Osteoblast (primary cell): ENCODE measurements at regions not wholly inside any gene's neighbourhood (a gene's known extent, or its start where the extent isn't known, plus 50 kb on each side); places are given as distances from the start of the nearest gene placed in this dataset.

Experiments
- DNase-seq: peaks from one replicate; pipeline ENCODE4 v3.0.0; 2011; ENCODE audit warnings: low spot score, mixed read lengths; ENCODE audit not compliant: insufficient read length; ENCODE audit errors: missing footprints
- H2AFZ ChIP-seq: 2 replicates; pipeline ENCODE4 v1.6.0; 2011; ENCODE audit warnings: mild to moderate bottlenecking, low read length
- H3K27ac ChIP-seq: 2 replicates; pipeline ENCODE4 v1.5.1; 2011; ENCODE audit warnings: mild to moderate bottlenecking, low read depth, low read length, moderate library complexity
- H3K27me3 ChIP-seq: 2 replicates; pipeline ENCODE4 v1.6.0; 2012; ENCODE audit warnings: mild to moderate bottlenecking, control low read depth, inconsistent platforms, low read length, moderate library complexity; ENCODE audit not compliant: insufficient read depth
- H3K36me3 ChIP-seq: 2 replicates; pipeline ENCODE4 v1.5.1; 2011; ENCODE audit warnings: mild to moderate bottlenecking, low read length, control low read depth, moderate library complexity; ENCODE audit not compliant: insufficient read depth
- H3K4me1 ChIP-seq: 2 replicates; pipeline ENCODE4 v1.5.1; 2011; ENCODE audit warnings: mild to moderate bottlenecking, low read length, control low read depth, moderate library complexity; ENCODE audit not compliant: insufficient read depth
- H3K4me2 ChIP-seq: 2 replicates; pipeline ENCODE4 v1.6.0; 2011; ENCODE audit warnings: mild to moderate bottlenecking, low read length; ENCODE audit not compliant: insufficient read depth
- H3K4me3 ChIP-seq: fragments of 200-600 bp; sonication (generic); 3 replicates; pipeline ENCODE4 v1.5.1; 2012; ENCODE audit warnings: mild to moderate bottlenecking, low read length, inconsistent platforms; ENCODE audit not compliant: insufficient read depth
- H3K79me2 ChIP-seq: 2 replicates; pipeline ENCODE4 v1.6.0; 2012; ENCODE audit warnings: mild to moderate bottlenecking, low read length, control low read depth, inconsistent platforms; ENCODE audit not compliant: insufficient read depth
- H3K9me3 ChIP-seq: 2 replicates; pipeline ENCODE4 v1.5.1; 2011; ENCODE audit warnings: low read depth, low read length, control low read depth
- H4K20me1 ChIP-seq: 2 replicates; pipeline ENCODE4 v1.6.0; 2012; ENCODE audit warnings: mild to moderate bottlenecking, low read length, control low read depth; ENCODE audit not compliant: insufficient read depth
- CTCF ChIP-seq: IDR thresholded peaks from 2 replicates; pipeline ENCODE4 v1.5.1; 2011; ENCODE audit warnings: mild to moderate bottlenecking, low read depth, low read length, moderate library complexity; ENCODE audit errors: extremely low read depth

- DNase-seq, result no peak
- no peak overlapping the region for H3K27ac ChIP-seq
Observed at GRCh38 chr18:22687892-22688680, 245.0 kb upstream of the RBBP8 start.

GRCh38 chr18:22688877-22689496 is 244.1 kb upstream of the RBBP8 start:
- Histone ChIP-seq H3K4me2 (no peak overlapping the region), H2AFZ (no peak overlapping the region), H3K27ac (no peak overlapping the region), H3K9me3 (no peaks in the 10 kb centered on the region), H4K20me1 (no peaks in the 10 kb centered on the region), H3K4me1 (peaks cover 29% of the 10 kb centered on the region), H3K4me3 (no peak overlapping the region), H3K27me3 (no peaks in the 10 kb centered on the region), H3K79me2 (no peaks in the 10 kb centered on the region), H3K36me3 (no peaks in the 10 kb centered on the region)
- no peak for DNase-seq
- TF ChIP-seq CTCF, result no peak

More at GRCh38 chr18:22687892-22688680, 245.0 kb upstream of the RBBP8 start:
- H2AFZ ChIP-seq, result no peak overlapping the region
- H3K9me3 ChIP-seq, result no peaks in the 10 kb centered on the region
- no peak overlapping the region for H3K4me2 ChIP-seq
- H3K79me2 ChIP-seq, result no peaks in the 10 kb centered on the region
- H3K27me3 ChIP-seq, result no peaks in the 10 kb centered on the region
- H3K4me3 ChIP-seq, result no peak overlapping the region
- H3K36me3 ChIP-seq, result no peaks in the 10 kb centered on the region
- H3K4me1 ChIP-seq, result peaks cover 33% of the 10 kb centered on the region
- no peak for TF ChIP-seq CTCF
- H4K20me1 ChIP-seq, result no peaks in the 10 kb centered on the region

- Histone ChIP-seq H2AFZ (no peak overlapping the region), H3K27me3 (no peaks in the 10 kb centered on the region), H3K27ac (no peak overlapping the region), H3K79me2 (no peaks in the 10 kb centered on the region), H3K4me2 (no peak overlapping the region), H3K4me1 (peaks cover 35% of the 10 kb centered on the region), H3K4me3 (no peak overlapping the region), H3K36me3 (no peaks in the 10 kb centered on the region), H3K9me3 (no peaks in the 10 kb centered on the region), H4K20me1 (no peaks in the 10 kb centered on the region)
- peak; percentile 34 for DNase-seq
- no peak for TF ChIP-seq CTCF
Observed at GRCh38 chr18:22689712-22690111, 243.4 kb upstream of the RBBP8 start.

- DNase-seq, result no peak
- no peaks in the 10 kb centered on the region for H3K27me3 ChIP-seq
- H3K9me3 ChIP-seq, result no peaks in the 10 kb centered on the region
- H3K27ac ChIP-seq, result peak overlapping the region; percentile 91
- TF ChIP-seq CTCF, result no peak
- no peak overlapping the region for H3K4me2 ChIP-seq
- H3K4me1 ChIP-seq, result peaks cover 41% of the 10 kb centered on the region
- no peaks in the 10 kb centered on the region for H3K36me3 ChIP-seq
- no peaks in the 10 kb centered on the region for H4K20me1 ChIP-seq
- H3K4me3 ChIP-seq, result no peak overlapping the region
- H2AFZ ChIP-seq, result no peak overlapping the region
- no peaks in the 10 kb centered on the region for H3K79me2 ChIP-seq
Observed at GRCh38 chr18:22690556-22690955, 242.6 kb upstream of the RBBP8 start.
